ENCODE measurements at regions not wholly inside any gene's neighbourhood (a gene's known extent, or its start where the extent isn't known, plus 50 kb on each side); places are given as distances from the start of the nearest gene placed in this dataset.

- Histone ChIP-seq H3F3A (ENCODE audit: low read depth) (no peaks in the 10 kb centered on the region), H3K4me2 (no peak overlapping the region), H3K79me2 (ENCODE audit: low read depth) (no peaks in the 10 kb centered on the region), H3K27ac (no peak overlapping the region), H4K20me1 (ENCODE audit: low read depth) (no peaks in the 10 kb centered on the region), H3K36me3 (no peaks in the 10 kb centered on the region), H3K9ac (no peak overlapping the region), H3K4me3 (no peak overlapping the region), H3K9me3 (ENCODE audit: low read depth) (no peaks in the 10 kb centered on the region), H3K27me3 (no peaks in the 10 kb centered on the region), H3K4me1 (no peaks in the 10 kb centered on the region), H2AFZ (replicated peaks) (peak overlapping the region; percentile 18)
- Mint-ChIP-seq H3K4me3 (no peak overlapping the region), H3K9me3 (no peaks in the 10 kb centered on the region), H3K27ac (no peak overlapping the region), H3K27me3 (ENCODE audit: insufficient read depth, low read depth) (no peaks in the 10 kb centered on the region), H3K4me1 (no peaks in the 10 kb centered on the region), H3K36me3 (no peaks in the 10 kb centered on the region)
- DNase-seq (ENCODE audit: low spot score), result no peak
- TF ChIP-seq CTCF (IDR thresholded peaks at IDR 0.05) (no peak), EZH2 (IDR thresholded peaks at IDR 0.05) (no peak), EZH2phosphoT487 (IDR thresholded peaks at IDR 0.05) (no peak)
Measured at GRCh38 chr11:81857386-81857785, 876.3 kb downstream of the FAM181B start.

- H3K9ac ChIP-seq, result no peak overlapping the region
- no peak overlapping the region for H3K27ac Mint-ChIP-seq
- DNase-seq (ENCODE audit: low spot score), result no peak
- no peaks in the 10 kb centered on the region for H4K20me1 ChIP-seq (ENCODE audit: low read depth)
- no peak overlapping the region for H3K27ac ChIP-seq
- H3K79me2 ChIP-seq (ENCODE audit: low read depth), result no peaks in the 10 kb centered on the region
- H2AFZ ChIP-seq (replicated peaks), result no peak overlapping the region
- H3K4me2 ChIP-seq, result no peak overlapping the region
- no peaks in the 10 kb centered on the region for H3K27me3 ChIP-seq
- H3K9me3 ChIP-seq (ENCODE audit: low read depth), result no peaks in the 10 kb centered on the region
- no peaks in the 10 kb centered on the region for H3F3A ChIP-seq (ENCODE audit: low read depth)
- TF ChIP-seq EZH2 (IDR thresholded peaks at IDR 0.05) (no peak), CTCF (IDR thresholded peaks at IDR 0.05) (no peak), EZH2phosphoT487 (IDR thresholded peaks at IDR 0.05) (no peak)
- H3K4me1 Mint-ChIP-seq, result no peaks in the 10 kb centered on the region
- no peaks in the 10 kb centered on the region for H3K4me1 ChIP-seq
- H3K9me3 Mint-ChIP-seq, result no peaks in the 10 kb centered on the region
- no peak overlapping the region for H3K4me3 Mint-ChIP-seq
- no peaks in the 10 kb centered on the region for H3K36me3 Mint-ChIP-seq
- H3K4me3 ChIP-seq, result no peak overlapping the region
- H3K36me3 ChIP-seq, result no peaks in the 10 kb centered on the region
- H3K27me3 Mint-ChIP-seq (ENCODE audit: insufficient read depth, low read depth), result no peaks in the 10 kb centered on the region
Measured at GRCh38 chr11:81853791-81854190, 879.9 kb downstream of the FAM181B start.

GRCh38 chr11:81852896-81853295, 880.8 kb downstream of the FAM181B start:
- Histone ChIP-seq H3K4me3 (no peak overlapping the region), H3K36me3 (no peaks in the 10 kb centered on the region), H2AFZ (replicated peaks) (no peak overlapping the region), H3K9me3 (ENCODE audit: low read depth) (no peaks in the 10 kb centered on the region), H3K4me2 (no peak overlapping the region), H3K79me2 (ENCODE audit: low read depth) (no peaks in the 10 kb centered on the region), H4K20me1 (ENCODE audit: low read depth) (no peaks in the 10 kb centered on the region), H3F3A (ENCODE audit: low read depth) (no peaks in the 10 kb centered on the region), H3K4me1 (no peaks in the 10 kb centered on the region), H3K9ac (no peak overlapping the region), H3K27ac (no peak overlapping the region), H3K27me3 (no peaks in the 10 kb centered on the region)
- no peak for TF ChIP-seq CTCF (IDR thresholded peaks at IDR 0.05)
- H3K4me3 Mint-ChIP-seq, result no peak overlapping the region
- no peaks in the 10 kb centered on the region for H3K9me3 Mint-ChIP-seq
- no peak for DNase-seq (ENCODE audit: low spot score)
- H3K27me3 Mint-ChIP-seq (ENCODE audit: insufficient read depth, low read depth), result no peaks in the 10 kb centered on the region
- H3K4me1 Mint-ChIP-seq, result no peaks in the 10 kb centered on the region
- H3K36me3 Mint-ChIP-seq, result no peaks in the 10 kb centered on the region
- no peak overlapping the region for H3K27ac Mint-ChIP-seq

- no peak overlapping the region for H3K4me3 Mint-ChIP-seq
- H3K27ac Mint-ChIP-seq, result no peak overlapping the region
- H3K9me3 Mint-ChIP-seq, result no peaks in the 10 kb centered on the region
- Histone ChIP-seq H4K20me1 (ENCODE audit: low read depth) (no peaks in the 10 kb centered on the region), H2AFZ (replicated peaks) (no peak overlapping the region), H3K79me2 (ENCODE audit: low read depth) (no peaks in the 10 kb centered on the region), H3K9me3 (ENCODE audit: low read depth) (no peaks in the 10 kb centered on the region), H3K27ac (no peak overlapping the region), H3K9ac (no peak overlapping the region), H3K36me3 (no peaks in the 10 kb centered on the region), H3K4me1 (no peaks in the 10 kb centered on the region), H3K4me3 (no peak overlapping the region), H3K27me3 (no peaks in the 10 kb centered on the region), H3K4me2 (no peak overlapping the region), H3F3A (ENCODE audit: low read depth) (no peaks in the 10 kb centered on the region)
- H3K36me3 Mint-ChIP-seq, result no peaks in the 10 kb centered on the region
- H3K4me1 Mint-ChIP-seq, result no peaks in the 10 kb centered on the region
- no peaks in the 10 kb centered on the region for H3K27me3 Mint-ChIP-seq (ENCODE audit: insufficient read depth, low read depth)
- no peak for DNase-seq (ENCODE audit: low spot score)
- TF ChIP-seq CTCF (IDR thresholded peaks at IDR 0.05), result no peak
- no peak for TF ChIP-seq EZH2phosphoT487 (IDR thresholded peaks at IDR 0.05)
- TF ChIP-seq EZH2 (IDR thresholded peaks at IDR 0.05), result no peak
Measured at GRCh38 chr11:81840380-81840779, 893.3 kb downstream of the FAM181B start.

All from neural progenitor cell (in vitro differentiated cells).